ENCODE measurements at regions not wholly inside any gene's neighbourhood (a gene's known extent, or its start where the extent isn't known, plus 50 kb on each side); places are given as distances from the start of the nearest gene placed in this dataset.

GRCh38 chr6:50585441-50586330 is 127.6 kb upstream of the TFAP2D start (continued):
- no peak for TF ChIP-seq MAFK (IDR thresholded peaks at IDR 0.05; ENCODE audit: low read depth, low read length)

- Histone ChIP-seq H3K4ac (ENCODE audit: low read depth, low read length) (no peak overlapping the region), H3K14ac (replicated peaks; ENCODE audit: low read depth, low read length) (no peak overlapping the region), H2BK15ac (ENCODE audit: low read depth, low read length) (no peak overlapping the region), H3K18ac (ENCODE audit: low read depth, low read length) (no peak overlapping the region), H2BK5ac (ENCODE audit: low read depth, low read length, poor library complexity, severe bottlenecking) (no peak overlapping the region), H3K23ac (ENCODE audit: low read depth, low read length) (no peak overlapping the region), H3K4me1 (ENCODE audit: control insufficient read depth, insufficient read depth, low read length) (no peaks in the 10 kb centered on the region), H4K91ac (ENCODE audit: insufficient read depth, low read depth, low read length) (no peak overlapping the region), H3K27ac (ENCODE audit: insufficient read depth, low read length) (no peak overlapping the region), H2AK5ac (ENCODE audit: low read depth, low read length) (no peak overlapping the region), H2AFZ (replicated peaks; ENCODE audit: low read length, poor library complexity) (no peak overlapping the region), H3K9ac (ENCODE audit: low read depth, low read length) (no peak overlapping the region), H2AK9ac (replicated peaks; ENCODE audit: low read depth, low read length, poor library complexity) (no peak overlapping the region), H3K9me1 (ENCODE audit: insufficient read depth, low read length) (no peaks in the 10 kb centered on the region), H3K4me3 (ENCODE audit: insufficient read depth, low read depth, low read length) (no peak overlapping the region), H3K36me3 (ENCODE audit: control insufficient read depth, insufficient read depth, low read length) (no peaks in the 10 kb centered on the region), H3K56ac (ENCODE audit: extremely low read depth, insufficient read depth, low read length) (no peak overlapping the region), H4K8ac (ENCODE audit: low read depth in 2 of 2, low read length in 2 of 2) (no peak overlapping the region), H3K79me1 (ENCODE audit: low read depth in 1 of 2, low read length in 2 of 2) (no peaks in the 10 kb centered on the region), H3K27me3 (ENCODE audit: control insufficient read depth, insufficient read depth, low read length) (no peaks in the 10 kb centered on the region), H4K5ac (ENCODE audit: low read depth, low read length) (no peak overlapping the region), H3K4me2 (ENCODE audit: low read depth, low read length) (no peak overlapping the region), H2BK120ac (ENCODE audit: low read depth, low read length) (no peak overlapping the region), H4K20me1 (ENCODE audit: insufficient read depth, low read length) (no peaks in the 10 kb centered on the region), H3K9me3 (ENCODE audit: control insufficient read depth, insufficient read depth, low read length) (no peaks in the 10 kb centered on the region), H2BK20ac (ENCODE audit: low read depth, low read length) (no peak overlapping the region)
- ChIA-PET CTCF (no interaction called here), POLR2A (ENCODE audit: unreplicated experiment) (no interaction called here)
- no CpG with 5 or more reads among the region's 2 CpGs for WGBS, 2 experiments (ENCODE audit: extremely low coverage in 2 of 2, insufficient read length in 1 of 2)
- BruUV-seq (replicated peaks), result no TSS peak
- DNase-seq (no peak), ATAC-seq (ENCODE audit: low read depth) (no peak)
- no peak for TF ChIP-seq NFE2L2 (IDR thresholded peaks at IDR 0.05; ENCODE audit: low read depth, low read length)
- intact Hi-C loops (cut with micrococcal nuclease), result no loop called here
- in situ Hi-C loops (cut with MboI; ENCODE audit: low sequenced_read_pairs), result no loop called here
- dilution Hi-C loops (cut with HindIII; ENCODE audit: low sequenced_read_pairs, unreplicated experiment), result no loop called here
Observed at GRCh38 chr6:50586331-50586675, 127.0 kb upstream of the TFAP2D start.
